Stimulated activated CD4-positive, alpha-beta T cell treated with anti-CD3 and anti-CD28 coated beads, Interleukin-1b, Interleukin-23, amount 100 ng/mL, for 4 hours (primary cell): ENCODE measurements at regions not wholly inside any gene's neighbourhood (a gene's known extent, or its start where the extent isn't known, plus 50 kb on each side); places are given as distances from the start of the nearest gene placed in this dataset.

Source experiments
- DNase-seq, 2 donors: peaks; one replicate each; pipeline ENCODE4 v3.0.0-alpha.2; 2020; ENCODE audit warnings: low read depth in 2 of 2

GRCh38 chr9:84450029-84450428 lies 109.5 kb upstream of the SLC28A3 start:
- no peak for DNase-seq

- DNase-seq: no peak
Observed at GRCh38 chr9:84456527-84456926, 116.0 kb upstream of the SLC28A3 start.

DNA sequence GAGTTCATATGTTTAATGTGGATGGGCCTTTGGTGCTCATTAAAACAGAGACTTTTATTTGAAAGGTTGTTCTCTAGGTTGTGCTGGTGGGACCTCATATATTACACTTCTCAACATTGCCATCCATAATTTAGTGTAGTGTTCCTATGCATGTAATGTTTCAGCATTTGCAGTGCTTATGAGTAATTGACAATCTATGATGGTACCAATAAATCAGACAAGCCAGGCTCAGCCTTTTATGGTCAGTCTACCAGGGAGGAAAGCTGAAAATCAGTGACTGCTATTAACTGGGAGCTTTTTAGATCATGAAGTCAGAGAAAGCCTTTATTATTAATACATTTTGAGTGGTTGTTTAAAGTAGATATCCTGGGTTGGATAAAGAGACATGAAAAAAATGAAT lies 120.1 kb upstream of the SLC28A3 start:
- DNase-seq: no peak

DNA sequence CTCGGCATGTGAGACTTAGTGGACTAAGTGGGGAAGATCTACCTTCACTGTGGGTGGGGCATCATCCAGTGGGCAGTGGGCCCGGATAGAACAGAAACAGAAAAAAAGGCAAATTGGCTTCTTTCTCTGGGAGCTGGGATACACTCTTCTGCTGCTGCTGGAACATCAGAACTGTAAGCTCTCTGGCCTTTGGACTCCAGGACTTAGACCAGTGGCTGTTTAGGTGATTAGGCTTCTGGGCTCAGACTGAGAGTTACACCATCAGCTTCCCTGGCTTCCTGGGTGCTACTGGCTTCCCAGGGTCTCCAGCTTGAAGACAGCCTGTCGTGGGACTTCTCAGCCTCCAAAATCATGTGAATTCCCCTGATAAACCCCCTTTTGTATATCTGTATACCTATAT lies 122.7 kb upstream of the SLC28A3 start:
- no peak for DNase-seq

- DNase-seq: no peak
Observed at GRCh38 chr9:84466580-84467285, 126.2 kb upstream of the SLC28A3 start.

GRCh38 chr9:84471816-84472215 lies 131.3 kb upstream of the SLC28A3 start:
- no peak for DNase-seq

GRCh38 chr9:84478996-84479395 lies 138.4 kb upstream of the SLC28A3 start:
- DNase-seq: no peak

- DNase-seq: no peak
Observed at GRCh38 chr9:84480071-84480470, 139.5 kb upstream of the SLC28A3 start.

- DNase-seq: no peak
Observed at GRCh38 chr9:84481231-84481630, 140.7 kb upstream of the SLC28A3 start.

DNA sequence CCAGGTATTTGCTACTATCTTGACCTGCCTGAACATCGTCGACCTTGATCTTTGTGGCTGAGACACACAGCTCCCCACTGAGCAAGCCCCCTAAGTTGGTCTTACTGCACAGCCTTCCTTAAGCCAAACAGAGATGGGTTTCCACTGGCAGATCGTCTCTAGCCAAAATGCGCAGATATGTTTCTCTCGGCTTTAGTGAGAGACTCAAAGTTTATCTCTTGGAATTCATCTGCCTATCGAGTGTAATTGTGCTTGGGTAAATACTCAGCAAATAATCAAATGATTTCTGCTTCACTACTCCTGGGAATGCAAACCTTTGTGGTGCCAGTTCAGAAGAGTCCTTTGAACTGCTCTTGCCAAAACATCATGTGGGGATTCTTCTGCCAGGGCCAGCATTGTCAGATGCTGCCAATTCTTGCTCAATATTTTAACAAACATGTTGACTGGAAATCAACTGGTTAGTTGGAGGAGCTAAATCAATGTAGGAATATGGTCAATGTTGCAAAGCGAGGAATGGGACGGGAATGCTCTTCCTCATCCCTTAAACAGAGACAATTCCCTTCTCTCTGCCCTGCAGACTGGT lies 141.2 kb upstream of the SLC28A3 start:
- no peak for DNase-seq

GRCh38 chr9:84482607-84483006 lies 142.0 kb upstream of the SLC28A3 start:
- no peak for DNase-seq

DNA sequence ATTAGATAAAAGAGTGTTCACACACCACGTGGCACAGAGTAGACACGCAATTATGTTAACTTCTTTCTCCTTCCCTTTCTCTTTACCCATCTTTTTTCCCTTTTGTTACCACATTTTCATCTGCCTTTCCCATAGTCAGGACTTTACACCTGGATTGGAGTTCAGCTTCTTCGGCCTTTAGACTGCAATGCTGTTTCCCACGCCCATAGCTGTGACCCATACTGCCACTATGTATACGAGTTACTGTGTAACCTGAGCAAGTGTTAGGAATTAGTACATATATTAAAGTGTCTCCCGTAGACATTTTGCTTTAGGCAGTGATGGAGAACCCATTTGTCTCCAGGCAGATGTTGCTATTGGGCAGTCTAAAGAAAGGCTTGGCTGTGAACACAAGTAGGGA lies 143.6 kb upstream of the SLC28A3 start:
- no peak for DNase-seq

GRCh38 chr9:84485539-84485938 lies 145.0 kb upstream of the SLC28A3 start:
- no peak for DNase-seq

DNA sequence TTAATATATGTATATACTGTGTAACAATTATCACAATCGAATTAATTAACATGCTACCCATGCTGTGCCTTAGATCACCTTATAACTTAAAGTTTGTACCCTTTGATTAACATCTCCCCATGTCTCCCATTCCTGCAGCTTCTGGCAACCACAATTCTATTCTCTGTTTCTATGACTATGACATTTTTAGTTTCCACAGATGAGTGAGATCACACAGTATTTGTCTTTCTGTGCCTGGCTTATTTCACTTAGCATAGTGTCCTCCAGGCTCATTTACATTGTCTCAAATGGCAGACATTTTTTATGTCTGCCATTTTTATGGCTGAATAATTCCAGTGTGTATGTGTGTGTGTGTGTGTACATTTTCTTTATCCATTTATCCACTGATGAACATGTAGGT lies 146.1 kb upstream of the SLC28A3 start:
- DNase-seq: no peak

DNA sequence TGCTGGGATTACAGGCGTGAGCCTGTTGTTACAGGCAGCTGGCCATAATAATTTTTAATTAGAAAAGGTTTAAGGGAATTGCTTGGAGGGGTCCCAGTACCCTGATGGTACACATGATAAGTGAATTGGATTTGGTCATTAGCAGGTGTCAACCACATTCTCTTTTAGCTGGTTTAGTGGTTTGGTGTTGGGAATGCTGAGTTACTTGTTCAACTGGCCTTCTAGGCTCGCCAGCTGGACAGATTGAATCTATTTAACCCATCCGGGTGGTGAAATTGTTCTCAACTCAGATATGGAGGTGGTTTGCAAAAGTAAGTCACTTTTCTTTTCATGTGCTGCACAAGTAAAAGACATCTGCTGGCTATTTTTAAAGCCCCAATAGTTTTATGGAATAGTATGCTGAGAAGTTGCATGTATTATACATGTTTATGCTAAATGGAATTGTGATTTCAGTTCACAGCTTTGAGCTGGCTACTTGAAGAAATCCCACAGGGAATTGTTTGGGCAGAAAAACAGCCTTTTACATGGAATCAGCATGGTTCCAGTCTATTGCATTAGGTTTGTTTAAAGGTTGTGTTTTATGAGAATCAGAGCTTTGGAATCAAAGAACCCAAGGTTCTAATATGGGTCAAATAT lies 149.8 kb upstream of the SLC28A3 start:
- no peak for DNase-seq

- DNase-seq: no peak
Observed at GRCh38 chr9:84490842-84491325, 150.3 kb upstream of the SLC28A3 start.

DNA sequence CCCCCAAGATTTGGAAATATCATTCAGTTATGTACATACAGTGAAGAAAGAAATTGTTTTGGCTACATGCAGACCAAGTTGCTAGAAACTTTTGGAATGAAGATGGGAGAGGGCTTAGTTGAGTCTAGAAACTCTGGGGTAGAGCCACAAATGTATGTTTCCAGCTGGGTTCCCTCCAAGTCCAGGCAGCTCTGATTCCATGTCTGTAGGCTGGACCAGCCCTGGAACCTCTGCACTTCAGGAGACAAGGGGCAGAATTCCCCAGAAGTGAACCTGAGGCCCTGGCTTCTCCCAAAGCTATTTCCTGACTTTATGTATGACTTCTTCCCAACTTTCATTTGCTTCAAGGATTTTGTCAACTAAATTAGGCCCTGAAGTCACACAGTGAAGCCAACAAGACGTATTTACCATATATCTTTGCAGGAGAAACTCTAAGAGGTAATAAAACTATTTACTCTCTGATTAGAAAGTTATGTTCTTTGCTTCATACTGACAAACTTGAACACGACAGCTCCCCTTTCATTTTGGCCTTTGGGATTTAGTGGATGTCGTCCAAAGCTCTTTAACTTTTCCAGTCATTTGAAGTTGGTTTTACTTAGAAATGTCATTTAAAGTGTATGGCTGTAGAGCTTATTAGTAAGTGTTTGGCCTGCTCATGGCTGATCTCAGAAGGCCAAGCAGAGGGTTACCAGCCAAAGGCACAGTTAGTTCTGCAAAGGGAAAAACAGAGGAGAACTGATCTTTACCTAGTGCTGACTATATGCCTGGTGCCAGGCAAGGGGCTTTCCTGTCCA lies 152.0 kb upstream of the SLC28A3 start:
- DNase-seq: no peak

DNA sequence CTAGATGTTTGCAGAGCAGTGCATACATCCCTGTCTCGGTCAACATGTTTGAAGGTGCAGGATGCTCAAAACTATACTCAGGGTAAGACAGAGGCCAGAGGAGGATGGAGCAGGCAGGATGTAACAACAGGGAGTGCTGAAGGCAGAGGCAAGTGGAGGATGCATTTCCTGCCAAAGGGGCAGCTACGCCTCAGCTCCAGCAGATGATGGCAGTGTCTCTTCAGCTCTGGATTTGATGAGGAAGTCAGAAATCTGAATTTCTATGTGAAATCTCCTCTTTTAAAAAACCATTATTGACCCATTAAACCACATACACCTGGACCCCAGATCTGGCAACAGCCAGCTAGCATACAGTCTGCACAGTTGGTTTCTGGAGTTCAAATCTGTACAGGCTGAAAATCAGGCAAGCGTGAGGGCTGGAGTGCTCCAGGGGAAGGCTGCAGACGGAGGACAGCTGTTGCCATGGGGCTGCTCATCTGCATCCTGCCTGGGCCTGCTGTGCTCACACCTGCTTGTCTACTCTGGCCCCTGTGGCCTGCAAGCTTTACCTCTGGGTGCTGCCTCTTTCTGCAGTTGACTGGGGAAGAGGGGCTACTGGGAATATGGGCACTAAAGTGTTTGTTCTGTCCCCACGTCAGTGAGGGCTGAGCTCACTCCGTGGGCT lies 152.9 kb upstream of the SLC28A3 start:
- DNase-seq: no peak

- no peak for DNase-seq
Observed at GRCh38 chr9:84499969-84500582, 159.5 kb upstream of the SLC28A3 start.

GRCh38 chr9:84500826-84501225 lies 160.3 kb upstream of the SLC28A3 start:
- DNase-seq: no peak

DNA sequence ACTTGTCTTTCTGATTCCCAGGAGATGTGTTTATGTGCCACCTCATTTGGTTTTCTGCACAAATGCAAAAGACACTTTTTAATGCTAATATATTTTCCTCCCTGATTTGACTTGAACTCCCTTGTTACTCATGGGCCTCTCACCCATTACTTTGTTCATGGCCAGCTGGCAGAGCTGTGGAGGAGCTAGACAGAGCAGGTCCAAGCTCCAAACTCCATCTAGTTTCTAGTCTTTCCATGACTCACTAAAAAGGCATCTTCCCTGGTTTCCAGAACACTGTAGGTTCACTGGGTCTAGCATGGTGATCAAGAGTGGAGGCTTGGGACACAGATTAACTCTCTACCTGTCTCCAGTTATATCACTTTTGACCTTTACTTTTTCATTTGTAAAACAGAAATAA lies 161.0 kb upstream of the SLC28A3 start:
- DNase-seq: no peak
